ENCODE measurements at regions not wholly inside any gene's neighbourhood (a gene's known extent, or its start where the extent isn't known, plus 50 kb on each side); places are given as distances from the start of the nearest gene placed in this dataset.

GRCh38 chr1:238581332-238581731, 690.6 kb upstream of the ZP4 start:
- no peaks in the 10 kb centered on the region for H4K20me1 ChIP-seq (ENCODE audit: insufficient read depth)
- H3K36me3 ChIP-seq (ENCODE audit: insufficient read depth, low read length): no peaks in the 10 kb centered on the region

GRCh38 chr1:238568735-238569134, 678.0 kb upstream of the ZP4 start:
- Histone ChIP-seq H3K9me2 (ENCODE audit: insufficient read depth, low read length) (no peaks in the 10 kb centered on the region), H3K9ac (ENCODE audit: low read length) (no peak overlapping the region), H3K27ac (ENCODE audit: low read length) (no peak overlapping the region)
- TF ChIP-seq POLR2AphosphoS5 (IDR thresholded peaks at IDR 0.05): no peak
- TF ChIP-seq MXI1 (conservative IDR thresholded peaks at IDR 0.05; ENCODE audit: poor library complexity, severe bottlenecking): no peak
- TF ChIP-seq REST (IDR thresholded peaks at IDR 0.05; ENCODE audit: borderline replicate concordance): no peak
- no peak for TF ChIP-seq SMC3 (conservative IDR thresholded peaks at IDR 0.05; ENCODE audit: poor library complexity)
- no peak for TF ChIP-seq RAD21 (conservative IDR thresholded peaks at IDR 0.05)
- no peak for TF ChIP-seq EP300 (conservative IDR thresholded peaks at IDR 0.05; ENCODE audit: poor library complexity, severe bottlenecking)
- no peak for TF ChIP-seq TAF1 (IDR thresholded peaks at IDR 0.05; ENCODE audit: low read depth)
- TF ChIP-seq EZH2 (IDR thresholded peaks at IDR 0.05; ENCODE audit: borderline replicate concordance, insufficient read depth, low read length, poor library complexity, severe bottlenecking): no peak

More at GRCh38 chr1:238581332-238581731, 690.6 kb upstream of the ZP4 start:
- Histone ChIP-seq H3K9ac (ENCODE audit: low read length) (no peak overlapping the region), H3K4me2 (ENCODE audit: low read length) (no peak overlapping the region), H3K27me3 (ENCODE audit: insufficient read depth, low read depth, low read length) (no peaks in the 10 kb centered on the region), H3K4me3 (ENCODE audit: low read length) (no peak overlapping the region), H3K79me2 (replicated peaks; ENCODE audit: insufficient read depth, low read length) (no peaks in the 10 kb centered on the region), H3K27ac (ENCODE audit: low read length) (no peak overlapping the region), H3K9me3 (ENCODE audit: low read length) (no peaks in the 10 kb centered on the region), H3K9me2 (ENCODE audit: insufficient read depth, low read length) (no peaks in the 10 kb centered on the region), H2AFZ (ENCODE audit: low read depth, low read length) (no peak overlapping the region), H3F3A (ENCODE audit: insufficient read depth, low read length, poor library complexity, severe bottlenecking) (no peaks in the 10 kb centered on the region)
- TF ChIP-seq TAF1 (IDR thresholded peaks at IDR 0.05; ENCODE audit: low read depth) (no peak), EP300 (conservative IDR thresholded peaks at IDR 0.05; ENCODE audit: poor library complexity, severe bottlenecking) (no peak), EZH2 (IDR thresholded peaks at IDR 0.05; ENCODE audit: borderline replicate concordance, insufficient read depth, low read length, poor library complexity, severe bottlenecking) (no peak), REST (IDR thresholded peaks at IDR 0.05; ENCODE audit: borderline replicate concordance) (no peak), RAD21 (conservative IDR thresholded peaks at IDR 0.05) (no peak), SMC3 (conservative IDR thresholded peaks at IDR 0.05; ENCODE audit: poor library complexity) (no peak), POLR2AphosphoS5 (IDR thresholded peaks at IDR 0.05) (no peak), MXI1 (conservative IDR thresholded peaks at IDR 0.05; ENCODE audit: poor library complexity, severe bottlenecking) (no peak), CTCF (IDR thresholded peaks at IDR 0.05; ENCODE audit: poor library complexity, severe bottlenecking) (no peak)

More at GRCh38 chr1:238568735-238569134, 678.0 kb upstream of the ZP4 start:
- Histone ChIP-seq H3K79me2 (replicated peaks; ENCODE audit: insufficient read depth, low read length) (no peaks in the 10 kb centered on the region), H3K27me3 (ENCODE audit: insufficient read depth, low read depth, low read length) (no peaks in the 10 kb centered on the region), H3K4me3 (ENCODE audit: low read length) (no peak overlapping the region), H3K36me3 (ENCODE audit: insufficient read depth, low read length) (no peaks in the 10 kb centered on the region), H2AFZ (ENCODE audit: low read depth, low read length) (no peak overlapping the region), H4K20me1 (ENCODE audit: insufficient read depth) (no peaks in the 10 kb centered on the region), H3K4me2 (ENCODE audit: low read length) (no peak overlapping the region), H3K9me3 (ENCODE audit: low read length) (no peaks in the 10 kb centered on the region), H3F3A (ENCODE audit: insufficient read depth, low read length, poor library complexity, severe bottlenecking) (no peaks in the 10 kb centered on the region)

All from neural cell (in vitro differentiated cells).